Cardiac septum (tissue), 1 donor: ENCODE measurements at regions not wholly inside any gene's neighbourhood (a gene's known extent, or its start where the extent isn't known, plus 50 kb on each side); places are given as distances from the start of the nearest gene placed in this dataset.

Experiments
- DNase-seq: peaks from one replicate; pipeline ENCODE4 v3.0.0-alpha.2; 2020; ENCODE audit warnings: low spot score
- intact Hi-C: fragments of 100-400 bp; cut with DNase I; formaldehyde crosslinking; loops from one replicate; pipeline ENCODE4 v1.14.0; 2022
- donor health status: DM: no; HTN: no; CAD: no.

- no peak for DNase-seq
- intact Hi-C loops: no loop called here
Observed at GRCh38 chrX:88366314-88366713, 380.7 kb upstream of the CPXCR1 start.

GRCh38 chrX:88378406-88378805 is 368.6 kb upstream of the CPXCR1 start:
- intact Hi-C loops: no loop called here
- DNase-seq: no peak

- intact Hi-C loops: no loop called here
- no peak for DNase-seq
Observed at GRCh38 chrX:88397551-88397950, 349.5 kb upstream of the CPXCR1 start.

- intact Hi-C loops: no loop called here
- no peak for DNase-seq
Observed at GRCh38 chrX:88416002-88416401, 331.0 kb upstream of the CPXCR1 start.

- no peak for DNase-seq
- intact Hi-C loops: no loop called here
Observed at GRCh38 chrX:88416965-88417364, 330.1 kb upstream of the CPXCR1 start.

- intact Hi-C loops: no loop called here
- no peak for DNase-seq
Observed at GRCh38 chrX:88424071-88424470, 323.0 kb upstream of the CPXCR1 start.

GRCh38 chrX:88424541-88424940 is 322.5 kb upstream of the CPXCR1 start:
- no peak for DNase-seq
- intact Hi-C loops: no loop called here

- no peak for DNase-seq
- intact Hi-C loops: no loop called here
Observed at GRCh38 chrX:88425739-88426138, 321.3 kb upstream of the CPXCR1 start.

GRCh38 chrX:88437563-88437962 is 309.5 kb upstream of the CPXCR1 start:
- no peak for DNase-seq
- intact Hi-C loops: no loop called here

- no peak for DNase-seq
- intact Hi-C loops: no loop called here
Observed at GRCh38 chrX:88438209-88438608, 308.8 kb upstream of the CPXCR1 start.

- no peak for DNase-seq
- intact Hi-C loops: no loop called here
Observed at GRCh38 chrX:88439935-88440334, 307.1 kb upstream of the CPXCR1 start.
